ENCODE measurements at regions not wholly inside any gene's neighbourhood (a gene's known extent, or its start where the extent isn't known, plus 50 kb on each side); places are given as distances from the start of the nearest gene placed in this dataset.

DNA sequence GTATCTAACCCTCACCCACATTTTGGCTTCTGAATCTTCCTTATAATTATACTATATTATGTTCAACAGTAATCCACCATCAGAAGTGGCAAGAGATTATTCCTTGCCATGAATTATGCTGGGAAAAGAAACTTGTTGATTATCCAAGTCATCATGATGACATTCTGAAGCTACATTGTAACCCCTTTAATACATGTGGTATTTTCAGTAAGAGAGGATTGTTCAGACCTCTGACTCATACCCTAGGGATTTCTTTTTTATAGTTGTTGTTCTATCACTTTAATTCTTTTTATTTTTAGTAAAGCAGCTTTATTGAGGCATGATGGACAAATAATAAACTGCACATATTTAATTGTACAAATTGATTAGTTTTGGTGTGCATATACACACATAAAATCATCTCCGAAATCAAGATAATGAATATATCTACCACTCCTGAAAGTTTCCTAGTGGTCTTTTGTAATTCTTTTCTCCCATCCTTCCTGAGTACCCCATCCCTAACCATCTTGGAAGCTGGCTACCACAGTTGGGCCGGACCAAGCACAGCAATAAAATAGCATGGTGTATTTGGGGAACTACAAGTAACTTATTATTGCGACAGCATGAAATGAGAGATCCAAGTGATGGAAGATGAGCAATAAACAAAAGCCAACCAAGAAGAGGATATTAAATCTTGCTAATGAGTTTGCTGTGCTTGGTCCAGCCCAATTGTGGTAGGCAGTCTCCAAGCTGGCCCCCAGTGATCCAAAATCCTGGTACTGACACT is 159.9 kb downstream of the BARD1 start:
- no peaks in the 10 kb centered on the region for H3K79me1 ChIP-seq (ENCODE audit: low read depth in 1 of 2, low read length in 2 of 2)
- H3K18ac ChIP-seq (ENCODE audit: low read depth, low read length), result no peak overlapping the region; the same call in 1 of the 2 replicates
- no peak overlapping the region for H4K8ac ChIP-seq (ENCODE audit: low read depth in 2 of 2, low read length in 2 of 2)
- H3K9me3 ChIP-seq (ENCODE audit: control insufficient read depth, insufficient read depth, low read length), result no peaks in the 10 kb centered on the region
- H2BK15ac ChIP-seq (ENCODE audit: low read depth, low read length), result no peak overlapping the region
- H3K4me3 ChIP-seq (ENCODE audit: insufficient read depth, low read depth, low read length), result no peak overlapping the region
- no CpG with 5 or more reads among the region's 3 CpGs for WGBS, 2 experiments (ENCODE audit: extremely low coverage in 2 of 2, insufficient read length in 1 of 2)
- ChIA-PET POLR2A (ENCODE audit: unreplicated experiment) (no interaction called here), CTCF (no interaction called here)
- H3K4me2 ChIP-seq (ENCODE audit: low read depth, low read length), result no peak overlapping the region
- intact Hi-C loops (cut with micrococcal nuclease), result no loop called here
- no peak overlapping the region for H2AK9ac ChIP-seq (replicated peaks; ENCODE audit: low read depth, low read length, poor library complexity)
- no peak overlapping the region for H3K56ac ChIP-seq (ENCODE audit: extremely low read depth, insufficient read depth, low read length)
- H2AFZ ChIP-seq (replicated peaks; ENCODE audit: low read length, poor library complexity), result no peak overlapping the region
- no peaks in the 10 kb centered on the region for H3K36me3 ChIP-seq (ENCODE audit: control insufficient read depth, insufficient read depth, low read length)
- no peak overlapping the region for H4K5ac ChIP-seq (ENCODE audit: low read depth, low read length)
- peak overlapping the region; percentile 16; the same call in 1 of the 2 replicates for H3K4ac ChIP-seq (ENCODE audit: low read depth, low read length)
- no peak overlapping the region; the same call in 1 of the 2 replicates for H4K91ac ChIP-seq (ENCODE audit: insufficient read depth, low read depth, low read length)
- peak overlapping the region; percentile 38 for H2BK5ac ChIP-seq (ENCODE audit: low read depth, low read length, poor library complexity, severe bottlenecking)
- 0 out of 2 replicates have a peak overlapping the region, but pooled peaks have one; percentile 18 for H2BK20ac ChIP-seq (ENCODE audit: low read depth, low read length)
- ATAC-seq (ENCODE audit: low read depth) (peak; percentile 69), DNase-seq (peak; percentile 69)
- no TSS peak for BruUV-seq (replicated peaks)
- dilution Hi-C loops (cut with HindIII; ENCODE audit: low sequenced_read_pairs, unreplicated experiment), result no loop called here
- H3K9me1 ChIP-seq (ENCODE audit: insufficient read depth, low read length), result no peaks in the 10 kb centered on the region
- no peaks in the 10 kb centered on the region for H3K27me3 ChIP-seq (ENCODE audit: control insufficient read depth, insufficient read depth, low read length)
- peak overlapping the region; percentile 46 for H2BK120ac ChIP-seq (ENCODE audit: low read depth, low read length)
- H3K9ac ChIP-seq (ENCODE audit: low read depth, low read length), result no peak overlapping the region
- no peak overlapping the region for H3K27ac ChIP-seq (ENCODE audit: insufficient read depth, low read length)
- no peak overlapping the region for H3K23ac ChIP-seq (ENCODE audit: low read depth, low read length)
- H3K14ac ChIP-seq (replicated peaks; ENCODE audit: low read depth, low read length), result no peak overlapping the region
- no peak overlapping the region for H2AK5ac ChIP-seq (ENCODE audit: low read depth, low read length)
- in situ Hi-C loops (cut with MboI; ENCODE audit: low sequenced_read_pairs), result no loop called here
- peaks cover 2% of the 10 kb centered on the region; the same call in 1 of the 2 replicates for H3K4me1 ChIP-seq (ENCODE audit: control insufficient read depth, insufficient read depth, low read length)
- H4K20me1 ChIP-seq (ENCODE audit: insufficient read depth, low read length), result no peaks in the 10 kb centered on the region
- TF ChIP-seq RFX5 (IDR thresholded peaks at IDR 0.05; ENCODE audit: low read depth, low read length) (no peak), BHLHE40 (IDR thresholded peaks at IDR 0.05; ENCODE audit: low read depth, low read length) (no peak), MAZ (IDR thresholded peaks at IDR 0.05; ENCODE audit: borderline replicate concordance, low read depth, low read length) (no peak), RAD21 (IDR thresholded peaks at IDR 0.05; ENCODE audit: low read length) (no peak), POLR2A (IDR thresholded peaks at IDR 0.05; ENCODE audit: low read depth, low read length) (no peak), RCOR1 (IDR thresholded peaks at IDR 0.05; ENCODE audit: insufficient replicate concordance, low read length) (no peak), SMC3 (IDR thresholded peaks at IDR 0.05; ENCODE audit: low read depth, low read length) (no peak), ELK1 (IDR thresholded peaks at IDR 0.05; ENCODE audit: borderline replicate concordance, low read depth, low read length) (no peak), CHD1 (IDR thresholded peaks at IDR 0.05; ENCODE audit: low read depth, low read length) (no peak), CTCF (conservative IDR thresholded peaks at IDR 0.05; ENCODE audit: low read depth, low read length) (no peak), MXI1 (IDR thresholded peaks at IDR 0.05; ENCODE audit: borderline replicate concordance, low read depth, low read length) (no peak), USF2 (IDR thresholded peaks at IDR 0.05; ENCODE audit: low read depth, low read length) (no peak), CEBPB (IDR thresholded peaks at IDR 0.05; ENCODE audit: low read depth, low read length) (peak; percentile 66), FOS (IDR thresholded peaks at IDR 0.05; ENCODE audit: low read depth, low read length) (peak; percentile 20; the same call in 1 of the 2 replicates), NFE2L2 (IDR thresholded peaks at IDR 0.05; ENCODE audit: low read depth, low read length) (peak; percentile 37; the same call in 1 of the 2 replicates)

Data from IMR-90 (cell line).